HuH-7 (cell line): ENCODE measurements at regions not wholly inside any gene's neighbourhood (a gene's known extent, or its start where the extent isn't known, plus 50 kb on each side); places are given as distances from the start of the nearest gene placed in this dataset.
"Not testable (repeated sequence)": the region's sequence is repeated elsewhere in the genome, so short reads cannot be mapped to it uniquely, and the experiment has no call there.

Source experiments
- DNase-seq: peaks from one replicate; pipeline ENCODE4 v3.0.0; 2011; ENCODE audit warnings: low spot score

DNA sequence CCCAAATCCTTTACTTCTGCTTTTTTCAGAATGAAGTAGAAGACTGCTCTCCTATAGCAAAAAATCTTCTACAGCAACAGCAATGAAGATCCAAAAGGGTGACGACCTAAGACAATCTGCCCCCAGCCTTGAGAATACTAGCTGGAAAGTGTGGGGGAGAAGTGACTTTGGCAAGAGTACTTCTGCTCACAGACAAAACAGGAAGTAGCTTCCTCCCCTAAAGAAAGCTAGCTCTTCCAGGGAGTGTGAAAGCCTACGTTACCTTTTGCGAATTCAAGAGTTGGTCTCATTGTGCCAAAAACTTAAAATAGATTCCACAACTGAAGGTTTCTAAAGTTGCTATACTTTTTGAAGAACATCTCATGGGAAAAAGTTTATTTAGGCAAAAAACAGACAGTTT, 1069.2 kb upstream of the CHAC2 start:
- DNase-seq: no peak

DNA sequence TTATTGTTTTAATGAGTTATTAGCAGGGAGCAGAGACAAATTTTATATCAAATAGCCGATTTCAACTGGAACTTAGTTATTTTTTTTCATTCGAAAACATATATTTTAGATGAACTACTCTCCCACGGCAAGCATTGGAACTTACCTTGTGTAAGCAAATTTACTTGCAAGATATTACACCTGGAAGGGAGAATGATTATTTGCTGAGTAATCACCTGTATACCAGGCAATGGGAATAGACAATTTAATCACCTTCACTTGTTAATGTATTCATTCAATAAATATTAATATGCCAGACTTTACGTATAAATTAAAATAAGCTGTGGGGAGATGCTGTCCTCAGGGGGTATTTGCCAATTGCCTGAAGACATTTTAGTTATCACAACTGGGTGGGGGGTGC, 1069.9 kb upstream of the CHAC2 start:
- no peak for DNase-seq

GRCh38 chr2:52695731-52696130, 1071.9 kb upstream of the CHAC2 start:
- DNase-seq: no peak

GRCh38 chr2:52686935-52687334, 1080.7 kb upstream of the CHAC2 start:
- no peak for DNase-seq

DNA sequence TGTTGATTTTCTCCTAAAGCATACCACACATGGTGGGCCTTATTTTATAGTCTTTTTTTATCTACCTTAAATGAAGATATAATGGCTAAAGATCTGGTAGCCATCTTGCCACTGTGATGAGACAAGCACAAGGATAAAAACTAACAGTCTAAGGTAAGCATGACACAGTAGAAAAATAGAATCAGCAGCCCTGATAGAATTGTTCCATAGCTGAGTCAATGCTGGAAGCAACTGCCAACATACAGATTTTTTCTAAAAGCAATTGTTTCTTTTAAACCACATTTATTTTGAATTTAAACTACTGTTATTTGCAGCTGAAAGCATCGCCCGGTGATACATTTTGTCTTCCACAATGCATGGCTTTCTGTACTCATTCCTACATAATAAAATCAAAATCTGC, 1091.5 kb upstream of the CHAC2 start:
- DNase-seq: no peak

DNA sequence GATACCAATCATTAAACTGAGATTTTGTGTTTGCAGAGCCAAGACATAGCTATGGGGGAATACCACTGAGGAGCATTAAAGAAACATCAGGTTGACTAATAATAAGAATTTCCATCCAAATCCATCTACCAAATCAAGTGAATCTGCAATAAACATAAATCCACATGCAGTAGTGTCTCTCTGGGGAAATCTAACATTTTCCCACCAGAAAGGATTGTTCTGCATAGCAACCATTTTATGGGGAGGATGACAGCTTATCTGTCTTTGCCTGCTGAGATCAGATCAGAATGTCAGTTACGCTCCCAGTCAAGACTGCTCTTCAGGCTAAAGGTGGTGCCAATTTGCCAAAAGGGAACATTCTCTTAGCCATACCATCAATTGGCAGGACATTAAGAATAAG, 1098.9 kb upstream of the CHAC2 start:
- DNase-seq: no peak

DNA sequence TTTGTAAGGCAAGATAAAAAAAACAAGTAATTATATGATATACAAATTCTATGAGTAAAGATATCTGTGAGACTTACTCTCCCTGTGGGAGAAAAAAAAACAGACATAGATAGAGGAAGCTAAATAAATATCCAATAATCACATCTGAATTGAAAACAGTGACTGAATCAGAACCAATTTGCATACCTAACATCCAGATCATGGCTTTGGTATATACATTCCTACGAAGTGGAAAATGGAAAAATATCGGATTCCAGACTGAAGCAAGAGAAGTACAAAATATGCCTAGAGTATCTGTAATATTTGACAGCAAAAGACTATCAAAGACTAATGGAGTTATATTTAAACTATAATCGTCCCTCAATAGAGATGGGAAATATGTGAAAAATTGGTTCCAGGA, 1108.1 kb upstream of the CHAC2 start:
- no peak for DNase-seq

DNA sequence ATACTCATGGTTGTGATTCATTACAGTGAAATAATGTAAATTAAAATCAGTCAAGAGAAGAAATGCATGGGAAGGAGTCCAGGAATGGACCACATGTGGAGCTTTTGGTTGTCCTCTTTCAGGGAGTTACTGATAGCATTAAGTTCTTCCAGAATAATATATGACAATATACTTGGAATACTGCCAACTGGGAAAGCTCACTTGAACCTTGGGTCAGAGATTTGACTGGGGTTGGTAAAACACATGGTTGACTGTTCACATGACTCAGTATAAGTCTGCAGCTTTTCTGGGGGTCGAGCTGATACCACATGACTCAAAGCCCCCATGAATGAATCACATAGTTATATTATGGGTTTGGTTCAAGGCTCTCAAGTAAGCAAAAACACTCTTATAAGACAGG, 1109.0 kb upstream of the CHAC2 start:
- no peak for DNase-seq

DNA sequence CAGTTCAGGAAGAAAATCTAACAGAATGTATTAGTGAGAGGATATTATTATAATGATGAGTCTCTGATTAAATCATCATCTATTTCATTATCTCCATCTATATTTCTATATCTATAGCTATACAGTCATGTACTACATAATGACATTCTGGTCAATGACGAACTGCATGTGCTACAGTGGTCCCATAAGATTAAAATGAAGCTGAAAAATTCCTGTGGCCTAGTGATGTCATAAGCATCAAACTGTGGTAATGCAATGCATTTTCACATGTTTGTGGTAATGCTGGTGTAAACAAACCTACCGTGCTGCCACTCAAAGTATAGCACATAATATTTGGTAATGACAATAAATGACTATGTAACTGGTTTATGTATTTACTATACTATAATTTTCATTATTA, 1127.9 kb upstream of the CHAC2 start:
- no peak for DNase-seq

- DNase-seq: no peak
These were observed 1135.1 kb upstream of the CHAC2 start for GRCh38 chr2:52632543-52632942.

DNA sequence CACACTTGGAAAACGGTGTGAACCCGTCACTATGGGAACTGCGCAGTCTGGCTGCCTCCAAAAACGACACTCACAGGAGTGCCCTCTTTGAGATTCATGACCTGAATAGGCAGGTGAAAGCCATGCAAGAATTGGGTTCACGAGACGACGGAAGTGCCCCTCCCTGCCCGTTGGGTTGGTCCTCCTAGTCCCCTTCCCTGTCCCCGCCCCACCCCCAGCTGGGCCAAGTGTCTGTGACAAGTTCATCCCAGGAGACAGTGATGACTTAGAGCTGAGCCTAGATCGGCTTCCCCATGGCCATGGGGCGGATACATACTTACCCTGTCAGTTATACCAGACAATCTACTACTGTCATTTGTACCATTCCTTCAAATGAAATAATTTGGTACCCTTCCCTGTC, 1137.7 kb upstream of the CHAC2 start:
- no peak for DNase-seq

GRCh38 chr2:52629531-52629930, 1138.1 kb upstream of the CHAC2 start:
- DNase-seq: no peak

GRCh38 chr2:52622266-52622665, 1145.3 kb upstream of the CHAC2 start:
- no peak for DNase-seq

- DNase-seq: peak; percentile 2
These were observed 1154.5 kb upstream of the CHAC2 start for GRCh38 chr2:52613064-52613463.

DNA sequence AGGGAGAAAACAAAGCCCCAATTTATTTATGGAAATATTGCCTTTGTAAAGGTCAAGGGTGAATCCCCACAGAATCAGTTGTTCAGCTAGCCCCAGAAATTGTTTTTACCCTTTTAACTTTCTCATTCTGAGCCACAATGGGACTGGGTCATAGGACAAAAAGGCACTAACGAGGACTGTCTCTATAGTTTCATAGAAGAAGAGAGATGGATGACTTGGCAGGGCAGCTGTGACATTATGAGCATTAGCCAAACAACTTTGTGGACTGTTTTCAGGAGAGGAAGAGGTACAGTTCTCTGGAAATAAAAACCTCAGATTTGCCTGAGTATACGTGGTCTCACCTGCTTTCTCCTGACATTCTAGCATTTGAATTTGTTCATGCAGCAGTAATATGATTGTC, 1155.8 kb upstream of the CHAC2 start:
- DNase-seq: no peak

DNA sequence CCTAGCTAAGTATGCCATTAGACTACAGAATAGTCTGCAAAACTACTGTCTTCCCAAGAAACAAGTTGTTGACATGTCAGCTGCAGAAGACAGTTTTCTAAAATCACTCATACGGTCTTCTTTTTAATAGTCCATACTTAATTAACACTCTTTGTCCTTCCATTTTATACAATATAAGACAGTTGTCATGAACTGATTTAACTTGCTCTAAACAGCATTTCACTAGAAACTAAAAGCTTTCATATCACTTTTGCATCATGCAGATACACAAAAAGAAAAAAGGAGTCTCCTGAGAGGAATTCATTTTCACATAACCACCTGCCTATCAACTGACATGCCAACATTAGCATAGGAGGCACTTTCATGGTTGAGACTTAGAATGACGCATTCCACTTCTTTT, 1159.6 kb upstream of the CHAC2 start:
- DNase-seq: no peak

GRCh38 chr2:52597346-52597745, 1170.3 kb upstream of the CHAC2 start:
- no peak for DNase-seq

- DNase-seq: no peak
These were observed 1173.6 kb upstream of the CHAC2 start for GRCh38 chr2:52594026-52594425.

DNA sequence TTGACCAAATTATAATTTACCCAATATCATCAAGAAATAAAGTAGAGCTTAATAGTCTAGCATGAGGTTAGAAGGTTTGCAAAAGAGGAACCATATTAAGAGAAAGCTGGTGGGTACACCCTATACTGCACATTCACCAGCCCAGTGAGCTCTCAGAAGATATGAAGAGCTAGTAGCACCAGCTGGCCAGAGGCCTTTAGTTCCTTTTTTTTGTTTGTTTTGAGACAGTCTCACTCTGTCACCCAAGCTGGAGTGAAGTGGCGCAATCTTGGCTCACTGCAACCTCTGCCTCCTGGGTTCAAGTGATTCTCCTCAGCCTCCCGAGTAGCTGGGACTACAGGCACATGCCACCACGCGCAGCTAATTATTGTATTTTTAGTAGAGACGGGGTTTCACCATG, 1183.5 kb upstream of the CHAC2 start:
- DNase-seq: not testable (repeated sequence)

DNA sequence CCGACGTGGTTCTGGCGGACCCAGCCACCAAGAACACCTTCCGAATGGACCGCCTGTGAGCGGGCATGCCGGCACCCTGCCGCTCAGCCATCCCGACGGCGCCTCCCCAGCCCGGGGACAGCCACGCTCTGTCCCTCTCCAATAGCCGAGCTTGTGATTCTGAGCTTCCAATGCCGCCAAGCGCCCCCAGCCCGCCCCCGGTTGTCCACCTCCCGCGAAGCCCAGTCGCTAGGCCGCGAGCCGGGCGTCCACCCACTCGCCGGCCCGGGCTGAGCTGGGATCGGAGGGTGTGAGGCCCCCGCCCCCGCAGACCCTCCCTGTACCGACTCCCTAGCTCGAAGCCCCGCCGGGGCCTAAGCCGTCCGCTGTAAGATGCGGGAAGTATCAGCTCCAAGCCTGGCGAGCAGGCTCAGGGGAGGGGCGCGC, 1195.1 kb upstream of the CHAC2 start:
- no peak for DNase-seq

DNA sequence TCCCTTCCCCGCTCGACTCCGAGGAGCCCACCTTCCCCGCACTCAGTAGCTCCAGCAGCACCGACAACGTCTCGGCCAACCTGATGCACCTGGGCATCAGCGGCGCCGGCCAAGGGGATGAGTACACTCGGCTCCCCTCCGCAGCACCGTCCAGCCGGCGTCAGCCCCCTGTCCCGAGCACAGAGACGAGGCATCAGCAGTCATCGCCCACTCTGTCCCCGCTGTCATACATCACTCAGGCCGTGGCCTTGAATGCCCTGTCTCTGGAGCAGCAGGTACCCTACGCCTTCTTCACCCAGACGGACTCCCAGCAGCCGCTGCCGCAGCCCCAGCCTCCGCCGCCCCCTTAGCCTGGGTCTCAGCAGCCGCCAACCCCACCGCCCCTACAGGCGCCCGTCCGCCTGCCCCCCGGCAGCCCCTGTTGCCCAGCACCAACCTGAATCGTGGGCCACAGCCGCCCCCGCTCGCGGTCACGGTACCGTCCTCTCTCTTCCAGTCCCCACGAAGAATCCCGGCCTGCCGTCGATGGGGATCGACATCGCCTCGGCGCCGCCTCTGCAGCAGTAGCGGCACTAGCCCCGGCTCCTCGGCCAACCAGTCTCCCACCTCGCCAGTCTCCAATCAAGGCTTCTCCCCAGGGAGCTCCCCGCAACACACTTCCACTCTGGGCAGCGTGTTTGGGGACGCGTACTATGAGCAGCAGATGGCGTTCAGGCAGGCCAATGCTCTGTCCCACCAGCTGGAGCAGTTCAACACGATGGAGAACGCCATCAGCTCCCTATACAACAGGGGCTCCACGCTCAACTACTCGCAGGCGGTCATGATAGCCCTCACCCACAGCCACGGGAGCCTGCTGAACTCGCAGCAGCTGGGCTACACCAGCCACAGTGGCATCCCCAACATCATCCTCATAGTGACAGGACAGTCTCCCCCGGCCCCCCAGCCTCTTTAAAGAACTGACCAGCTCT, 1195.9 kb upstream of the CHAC2 start:
- DNase-seq: no peak

DNA sequence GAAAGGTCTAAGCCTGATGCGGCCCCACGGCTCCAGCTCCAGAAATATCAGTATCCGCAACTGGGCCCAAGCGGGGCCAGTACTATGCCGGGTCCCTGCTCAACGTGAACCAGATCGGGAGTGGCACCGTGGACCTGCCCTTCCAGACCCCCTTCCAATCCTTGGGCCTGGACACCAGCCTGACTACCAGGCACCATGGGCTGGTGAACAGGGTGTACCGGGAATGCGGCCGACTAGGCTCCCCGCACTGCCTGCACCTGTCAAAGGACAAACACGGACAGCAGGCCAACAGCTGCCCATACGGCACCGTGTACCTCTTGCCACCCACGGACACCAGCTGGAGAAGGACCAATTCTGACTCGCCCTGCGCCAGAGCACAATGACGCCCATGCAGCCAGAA, 1196.9 kb upstream of the CHAC2 start:
- no peak for DNase-seq

GRCh38 chr2:52563151-52563550, 1204.5 kb upstream of the CHAC2 start:
- no peak for DNase-seq

- DNase-seq: no peak
These were observed 1209.3 kb upstream of the CHAC2 start for GRCh38 chr2:52558265-52558664.
